AG10803 (cell line): ENCODE measurements at regions not wholly inside any gene's neighbourhood (a gene's known extent, or its start where the extent isn't known, plus 50 kb on each side); places are given as distances from the start of the nearest gene placed in this dataset.

Experiments
- DNase-seq: peaks from one replicate; pipeline ENCODE4 v3.0.0; 2010; ENCODE audit warnings: low read depth
- H3K4me3 ChIP-seq: 2 replicates; pipeline ENCODE4 v1.5.1; 2011; ENCODE audit warnings: mild to moderate bottlenecking, low read length, control low read depth
- CTCF ChIP-seq: conservative IDR thresholded peaks from 2 replicates; pipeline ENCODE4 v1.5.1; 2011; ENCODE audit warnings: mild to moderate bottlenecking, low read length, control low read depth, inconsistent platforms

DNA sequence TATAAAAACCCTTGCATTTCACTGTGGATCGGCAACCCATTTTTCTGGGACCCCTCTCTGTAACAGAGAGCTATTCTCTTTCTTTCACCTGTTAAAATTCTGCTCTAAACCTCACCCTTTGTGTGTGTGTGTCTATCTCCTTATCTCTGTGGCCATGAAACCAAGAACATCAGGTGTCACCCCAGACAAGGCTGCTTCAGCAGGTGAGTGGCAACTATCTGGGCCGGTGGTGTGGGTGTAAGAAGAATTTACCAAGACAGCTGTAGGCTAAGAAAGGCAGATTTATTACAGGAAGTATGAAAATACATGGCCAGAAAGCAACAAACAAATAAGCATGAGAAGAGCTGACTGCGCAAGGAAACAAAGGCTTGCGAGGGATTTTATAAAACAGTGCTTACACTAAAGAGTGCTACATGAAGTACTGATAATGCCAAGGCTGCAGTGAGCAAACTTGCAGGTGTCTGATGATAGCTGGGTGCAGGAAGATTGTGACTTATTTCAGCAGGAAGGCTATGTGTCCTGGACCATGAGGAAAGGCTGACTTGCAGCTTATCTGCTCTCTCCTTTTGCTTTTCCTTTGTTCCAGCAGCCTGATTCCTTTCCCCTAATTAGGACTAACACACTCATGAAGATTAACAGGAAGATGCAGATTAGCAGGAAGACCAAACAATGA, 421.1 kb downstream of the PTH2R start:
- DNase-seq, result no peak
- no peak for TF ChIP-seq CTCF
- H3K4me3 ChIP-seq, result no peak overlapping the region

DNA sequence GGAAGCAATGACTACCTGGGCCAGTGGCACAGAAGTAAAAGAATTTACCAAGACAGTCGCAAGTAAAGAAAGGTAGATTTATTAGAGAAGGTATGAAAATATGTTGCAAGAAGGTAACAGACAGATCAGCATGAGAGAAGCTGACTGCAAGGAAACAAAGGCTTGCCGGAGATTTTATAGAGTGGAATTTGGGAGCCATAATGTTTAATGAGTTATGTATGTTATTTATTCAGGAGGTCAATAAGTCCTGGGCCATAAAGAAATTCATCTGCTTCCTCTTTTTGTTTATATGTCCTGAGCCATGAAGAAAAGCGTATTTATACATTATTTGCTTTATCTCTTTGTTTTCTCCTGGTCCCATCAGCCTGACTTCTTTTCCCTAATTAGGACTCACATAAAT, 423.6 kb downstream of the PTH2R start:
- no peak for TF ChIP-seq CTCF
- H3K4me3 ChIP-seq, result no peak overlapping the region
- no peak for DNase-seq

- H3K4me3 ChIP-seq, result no peak overlapping the region
- no peak for TF ChIP-seq CTCF
- no peak for DNase-seq
Measured at GRCh38 chr2:208847651-208848050, 441.1 kb downstream of the PTH2R start.

DNA sequence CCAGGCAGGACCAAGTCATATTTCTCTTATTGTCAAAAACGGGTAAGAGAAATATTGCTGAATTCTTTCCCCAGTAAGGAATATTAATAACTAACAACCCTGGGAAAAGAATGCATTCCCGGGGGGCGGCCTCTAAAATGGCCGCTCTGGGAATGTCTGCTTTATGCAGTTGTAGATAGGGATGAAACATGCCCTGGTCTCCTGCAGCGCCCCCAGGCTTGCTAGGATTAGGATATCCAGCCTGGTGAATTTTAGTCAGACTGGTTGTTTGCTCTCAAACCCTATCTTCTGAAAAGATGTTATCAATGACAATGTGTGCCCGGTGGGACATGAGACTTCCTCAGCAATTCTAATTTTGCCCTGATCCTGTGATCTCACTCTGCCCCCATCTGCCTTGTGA, 448.1 kb downstream of the PTH2R start:
- no peak for TF ChIP-seq CTCF
- no peak for DNase-seq
- H3K4me3 ChIP-seq, result no peak overlapping the region

DNA sequence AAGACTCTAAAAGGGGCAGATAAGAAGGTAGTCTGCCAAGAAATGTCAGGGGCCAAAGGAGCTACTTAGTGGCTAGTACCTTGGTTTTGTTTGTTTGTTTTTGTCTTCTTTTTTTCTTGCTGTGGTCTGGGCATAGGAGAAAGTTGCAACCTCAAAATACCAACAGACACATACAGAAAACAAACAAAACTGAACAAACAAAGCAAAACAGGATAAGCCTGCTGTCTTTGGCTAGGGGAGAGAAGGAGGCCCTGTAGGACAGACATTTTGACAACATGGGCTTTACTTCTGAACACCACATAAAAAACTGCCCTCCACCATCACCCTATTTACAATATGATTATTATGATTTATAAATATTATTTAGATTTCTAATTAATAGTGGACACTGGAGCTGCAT, 460.8 kb downstream of the PTH2R start:
- TF ChIP-seq CTCF, result no peak
- H3K4me3 ChIP-seq, result no peak overlapping the region
- no peak for DNase-seq

GRCh38 chr2:208872591-208872990, 466.0 kb downstream of the PTH2R start:
- DNase-seq, result no peak
- no peak overlapping the region for H3K4me3 ChIP-seq
- no peak for TF ChIP-seq CTCF

DNA sequence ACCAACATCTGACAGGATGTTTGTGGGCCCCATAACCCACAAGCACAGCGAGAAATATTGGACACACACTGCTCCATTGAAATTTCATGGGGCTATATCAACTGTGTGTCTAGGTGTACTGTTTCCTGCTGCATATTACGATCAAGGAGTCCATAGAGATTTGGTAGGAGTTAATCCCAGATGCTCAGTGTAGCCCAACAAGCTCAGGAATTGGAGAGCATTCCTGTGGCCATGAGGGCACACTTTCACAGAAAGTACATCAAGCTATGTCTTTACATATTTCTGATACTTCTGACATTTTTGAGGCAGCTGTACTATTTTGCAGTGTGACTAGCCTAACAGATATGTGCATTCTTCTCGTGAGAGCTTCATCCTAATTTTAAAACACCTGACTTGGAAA, 473.1 kb downstream of the PTH2R start:
- no peak for DNase-seq
- TF ChIP-seq CTCF, result no peak
- H3K4me3 ChIP-seq, result no peak overlapping the region
